ENCODE measurements at regions not wholly inside any gene's neighbourhood (a gene's known extent, or its start where the extent isn't known, plus 50 kb on each side); places are given as distances from the start of the nearest gene placed in this dataset.

DNA sequence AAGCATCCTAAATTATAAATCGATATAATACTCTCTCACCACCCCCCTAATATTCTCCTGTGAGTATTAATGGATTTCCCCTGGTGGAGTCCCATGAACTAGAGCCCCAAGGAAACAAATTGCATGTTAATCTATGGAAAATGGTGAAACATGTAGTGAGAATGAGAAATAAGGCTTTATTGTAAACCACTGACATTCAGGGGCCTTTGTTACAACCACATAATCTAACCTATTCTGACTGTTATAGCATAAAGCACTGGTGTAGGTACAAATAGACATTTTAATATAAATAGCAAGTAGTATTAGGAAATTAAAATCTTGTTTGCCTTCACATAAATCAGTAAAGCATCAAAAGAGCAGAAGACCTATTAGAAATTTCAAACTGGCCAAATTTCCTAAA is 65.3 kb upstream of the TLK1 start:
- Histone ChIP-seq H2BK20ac (ENCODE audit: low read depth, low read length) (peak overlapping the region; percentile 57; the same call in 1 of the 2 replicates), H3K23ac (ENCODE audit: low read depth, low read length) (no peak overlapping the region), H3K4me1 (ENCODE audit: control insufficient read depth, insufficient read depth, low read length) (no peaks in the 10 kb centered on the region; the same call in 1 of the 2 replicates), H3K9ac (ENCODE audit: low read depth, low read length) (no peak overlapping the region), H2AK9ac (replicated peaks; ENCODE audit: low read depth, low read length, poor library complexity) (no peak overlapping the region), H3K14ac (replicated peaks; ENCODE audit: low read depth, low read length) (no peak overlapping the region), H3K36me3 (ENCODE audit: control insufficient read depth, insufficient read depth, low read length) (no peaks in the 10 kb centered on the region), H2BK5ac (ENCODE audit: low read depth, low read length, poor library complexity, severe bottlenecking) (no peak overlapping the region), H2AFZ (replicated peaks; ENCODE audit: low read length, poor library complexity) (no peak overlapping the region), H3K9me3 (ENCODE audit: control insufficient read depth, insufficient read depth, low read length) (no peaks in the 10 kb centered on the region), H3K27ac (ENCODE audit: insufficient read depth, low read length) (no peak overlapping the region), H2BK120ac (ENCODE audit: low read depth, low read length) (peak overlapping the region; percentile 57; the same call in 1 of the 2 replicates), H3K4ac (ENCODE audit: low read depth, low read length) (peak overlapping the region; percentile 21; the same call in 1 of the 2 replicates), H3K9me1 (ENCODE audit: insufficient read depth, low read length) (no peaks in the 10 kb centered on the region), H2AK5ac (ENCODE audit: low read depth, low read length) (no peak overlapping the region), H3K18ac (ENCODE audit: low read depth, low read length) (no peak overlapping the region), H3K4me2 (ENCODE audit: low read depth, low read length) (no peak overlapping the region), H4K20me1 (ENCODE audit: insufficient read depth, low read length) (no peaks in the 10 kb centered on the region), H3K4me3 (ENCODE audit: insufficient read depth, low read depth, low read length) (no peak overlapping the region), H2BK15ac (ENCODE audit: low read depth, low read length) (no peak overlapping the region), H3K27me3 (ENCODE audit: control insufficient read depth, insufficient read depth, low read length) (no peaks in the 10 kb centered on the region), H3K79me1 (ENCODE audit: low read depth in 1 of 2, low read length in 2 of 2) (no peaks in the 10 kb centered on the region), H4K5ac (ENCODE audit: low read depth, low read length) (no peak overlapping the region), H3K56ac (ENCODE audit: extremely low read depth, insufficient read depth, low read length) (no peak overlapping the region), H4K8ac (ENCODE audit: low read depth in 2 of 2, low read length in 2 of 2) (peak overlapping the region in 1 of 2 experiments; percentile 36; a peak in 1 of 4 replicates), H4K91ac (ENCODE audit: insufficient read depth, low read depth, low read length) (no peak overlapping the region; the same call in 1 of the 2 replicates)
- TF ChIP-seq, protein P1, sequence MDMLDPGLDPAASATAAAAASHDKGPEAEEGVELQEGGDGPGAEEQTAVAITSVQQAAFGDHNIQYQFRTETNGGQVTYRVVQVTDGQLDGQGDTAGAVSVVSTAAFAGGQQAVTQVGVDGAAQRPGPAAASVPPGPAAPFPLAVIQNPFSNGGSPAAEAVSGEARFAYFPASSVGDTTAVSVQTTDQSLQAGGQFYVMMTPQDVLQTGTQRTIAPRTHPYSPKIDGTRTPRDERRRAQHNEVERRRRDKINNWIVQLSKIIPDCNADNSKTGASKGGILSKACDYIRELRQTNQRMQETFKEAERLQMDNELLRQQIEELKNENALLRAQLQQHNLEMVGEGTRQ (IDR thresholded peaks at IDR 0.05; ENCODE audit: low read depth, low read length) = no peak
- TF ChIP-seq MAFK (IDR thresholded peaks at IDR 0.05; ENCODE audit: low read depth, low read length) (no peak), RFX5 (IDR thresholded peaks at IDR 0.05; ENCODE audit: low read depth, low read length) (no peak), NFE2L2 (IDR thresholded peaks at IDR 0.05; ENCODE audit: low read depth, low read length) (no peak), RCOR1 (IDR thresholded peaks at IDR 0.05; ENCODE audit: insufficient replicate concordance, low read length) (no peak), SMC3 (IDR thresholded peaks at IDR 0.05; ENCODE audit: low read depth, low read length) (no peak), CHD1 (IDR thresholded peaks at IDR 0.05; ENCODE audit: low read depth, low read length) (no peak), BHLHE40 (IDR thresholded peaks at IDR 0.05; ENCODE audit: low read depth, low read length) (no peak), CEBPB (IDR thresholded peaks at IDR 0.05; ENCODE audit: low read depth, low read length) (no peak)
- TF ChIP-seq, protein P2, sequence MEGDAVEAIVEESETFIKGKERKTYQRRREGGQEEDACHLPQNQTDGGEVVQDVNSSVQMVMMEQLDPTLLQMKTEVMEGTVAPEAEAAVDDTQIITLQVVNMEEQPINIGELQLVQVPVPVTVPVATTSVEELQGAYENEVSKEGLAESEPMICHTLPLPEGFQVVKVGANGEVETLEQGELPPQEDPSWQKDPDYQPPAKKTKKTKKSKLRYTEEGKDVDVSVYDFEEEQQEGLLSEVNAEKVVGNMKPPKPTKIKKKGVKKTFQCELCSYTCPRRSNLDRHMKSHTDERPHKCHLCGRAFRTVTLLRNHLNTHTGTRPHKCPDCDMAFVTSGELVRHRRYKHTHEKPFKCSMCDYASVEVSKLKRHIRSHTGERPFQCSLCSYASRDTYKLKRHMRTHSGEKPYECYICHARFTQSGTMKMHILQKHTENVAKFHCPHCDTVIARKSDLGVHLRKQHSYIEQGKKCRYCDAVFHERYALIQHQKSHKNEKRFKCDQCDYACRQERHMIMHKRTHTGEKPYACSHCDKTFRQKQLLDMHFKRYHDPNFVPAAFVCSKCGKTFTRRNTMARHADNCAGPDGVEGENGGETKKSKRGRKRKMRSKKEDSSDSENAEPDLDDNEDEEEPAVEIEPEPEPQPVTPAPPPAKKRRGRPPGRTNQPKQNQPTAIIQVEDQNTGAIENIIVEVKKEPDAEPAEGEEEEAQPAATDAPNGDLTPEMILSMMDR (conservative IDR thresholded peaks at IDR 0.05; ENCODE audit: low read depth, low read length) = no peak
- no peak for DNase-seq
- dilution Hi-C loops (cut with HindIII; ENCODE audit: low sequenced_read_pairs, unreplicated experiment) = no loop called here
- CTCF ChIA-PET = interaction anchor here (0.6 kb wide), 1 partner anchor 195 kb away, joined by 3 read pairs; no protein-coding TSS in a partner anchor
- in situ Hi-C loops (cut with MboI; ENCODE audit: low sequenced_read_pairs) = no loop called here
- intact Hi-C loops (cut with micrococcal nuclease) = no loop called here
- POLR2A ChIA-PET (ENCODE audit: unreplicated experiment) = no interaction called here
- no peak for ATAC-seq (ENCODE audit: low read depth)
- no CpG with 5 or more reads among the region's 1 CpG for WGBS, 2 experiments (ENCODE audit: extremely low coverage in 2 of 2, insufficient read length in 1 of 2)
- BruUV-seq (replicated peaks) = no TSS peak

All from IMR-90 (cell line).